ENCODE measurements at regions not wholly inside any gene's neighbourhood (a gene's known extent, or its start where the extent isn't known, plus 50 kb on each side); places are given as distances from the start of the nearest gene placed in this dataset.

- Histone ChIP-seq H3K79me2 (ENCODE audit: low read depth) (no peaks in the 10 kb centered on the region), H3K27me3 (no peaks in the 10 kb centered on the region), H4K20me1 (ENCODE audit: low read depth) (no peaks in the 10 kb centered on the region), H3F3A (ENCODE audit: low read depth) (no peaks in the 10 kb centered on the region), H3K4me3 (no peak overlapping the region), H3K4me1 (peaks cover 13% of the 10 kb centered on the region), H3K36me3 (no peaks in the 10 kb centered on the region), H3K9ac (no peak overlapping the region), H2AFZ (replicated peaks) (no peak overlapping the region), H3K4me2 (no peak overlapping the region), H3K27ac (no peak overlapping the region), H3K9me3 (ENCODE audit: low read depth) (no peaks in the 10 kb centered on the region)
- Mint-ChIP-seq H3K4me1 (peaks cover 4% of the 10 kb centered on the region), H3K27me3 (ENCODE audit: insufficient read depth, low read depth) (no peaks in the 10 kb centered on the region), H3K36me3 (no peaks in the 10 kb centered on the region), H3K27ac (no peak overlapping the region), H3K4me3 (no peak overlapping the region), H3K9me3 (peaks cover 3% of the 10 kb centered on the region)
- TF ChIP-seq EZH2phosphoT487 (IDR thresholded peaks at IDR 0.05) (no peak), CTCF (IDR thresholded peaks at IDR 0.05) (peak; percentile 7), EZH2 (IDR thresholded peaks at IDR 0.05) (no peak)
- DNase-seq (ENCODE audit: low spot score), result peak; percentile 60
These were observed 939.7 kb downstream of the KCNMA1 start for GRCh38 chr10:76697923-76698322.

- H3F3A ChIP-seq (ENCODE audit: low read depth), result no peaks in the 10 kb centered on the region
- H3K4me1 ChIP-seq, result peaks cover 13% of the 10 kb centered on the region
- no peak overlapping the region for H2AFZ ChIP-seq (replicated peaks)
- Mint-ChIP-seq H3K4me1 (peaks cover 4% of the 10 kb centered on the region), H3K9me3 (peaks cover 12% of the 10 kb centered on the region), H3K27me3 (ENCODE audit: insufficient read depth, low read depth) (no peaks in the 10 kb centered on the region), H3K36me3 (no peaks in the 10 kb centered on the region), H3K27ac (no peak overlapping the region), H3K4me3 (no peak overlapping the region)
- H4K20me1 ChIP-seq (ENCODE audit: low read depth), result no peaks in the 10 kb centered on the region
- no peak overlapping the region for H3K4me3 ChIP-seq
- TF ChIP-seq CTCF (IDR thresholded peaks at IDR 0.05) (no peak), EZH2phosphoT487 (IDR thresholded peaks at IDR 0.05) (no peak), EZH2 (IDR thresholded peaks at IDR 0.05) (no peak)
- H3K79me2 ChIP-seq (ENCODE audit: low read depth), result no peaks in the 10 kb centered on the region
- no peak overlapping the region for H3K4me2 ChIP-seq
- H3K9me3 ChIP-seq (ENCODE audit: low read depth), result peaks cover 4% of the 10 kb centered on the region
- no peak overlapping the region for H3K9ac ChIP-seq
- no peak for DNase-seq (ENCODE audit: low spot score)
- H3K27ac ChIP-seq, result no peak overlapping the region
- H3K36me3 ChIP-seq, result no peaks in the 10 kb centered on the region
- no peaks in the 10 kb centered on the region for H3K27me3 ChIP-seq
These were observed 942.5 kb downstream of the KCNMA1 start for GRCh38 chr10:76695069-76695468.

GRCh38 chr10:76686201-76686600, 951.4 kb downstream of the KCNMA1 start:
- Mint-ChIP-seq H3K27me3 (ENCODE audit: insufficient read depth, low read depth) (peaks cover 2% of the 10 kb centered on the region), H3K27ac (no peak overlapping the region), H3K36me3 (no peaks in the 10 kb centered on the region), H3K4me1 (no peaks in the 10 kb centered on the region), H3K4me3 (no peak overlapping the region), H3K9me3 (peaks cover 9% of the 10 kb centered on the region)
- DNase-seq (ENCODE audit: low spot score), result no peak
- H4K20me1 ChIP-seq (ENCODE audit: low read depth), result no peaks in the 10 kb centered on the region
- no peak overlapping the region for H3K9ac ChIP-seq
- H3K4me2 ChIP-seq, result no peak overlapping the region
- H3K4me3 ChIP-seq, result no peak overlapping the region
- no peaks in the 10 kb centered on the region for H3K27me3 ChIP-seq
- H3K4me1 ChIP-seq, result no peaks in the 10 kb centered on the region
- H3K36me3 ChIP-seq, result no peaks in the 10 kb centered on the region
- H3K27ac ChIP-seq, result no peak overlapping the region
- H3K79me2 ChIP-seq (ENCODE audit: low read depth), result no peaks in the 10 kb centered on the region
- H3K9me3 ChIP-seq (ENCODE audit: low read depth), result peaks cover 3% of the 10 kb centered on the region
- no peaks in the 10 kb centered on the region for H3F3A ChIP-seq (ENCODE audit: low read depth)
- TF ChIP-seq EZH2phosphoT487 (IDR thresholded peaks at IDR 0.05), result no peak
- no peak for TF ChIP-seq CTCF (IDR thresholded peaks at IDR 0.05)
- TF ChIP-seq EZH2 (IDR thresholded peaks at IDR 0.05), result no peak
- H2AFZ ChIP-seq (replicated peaks), result no peak overlapping the region
